Pancreas (tissue), 10 donors: ENCODE measurements at regions not wholly inside any gene's neighbourhood (a gene's known extent, or its start where the extent isn't known, plus 50 kb on each side); places are given as distances from the start of the nearest gene placed in this dataset.

Experiments
- ATAC-seq, 4 donors: fragments of 200-7000 bp; cut with Tn5 transposase; one replicate each; pipeline versions ENCODE4 v1.8.0 to v1.9.1; 2020; ENCODE audit warnings: mild to moderate bottlenecking in 4 of 4, moderate library complexity in 4 of 4
- DNase-seq, 6 donors: peaks; one replicate each; pipeline ENCODE4 v3.0.0-alpha.2; 2020
- FAIRE-seq: peaks from 2 replicates; lab custom pipeline; 2012; peaks lifted over from hg19 to GRCh38; lab: Jason Lieb, UNC
- H3K27ac ChIP-seq, 4 donors: fragments of 200-600 bp; sonication (generic); 1 replicate in 3 of 4; 2 replicates in 1 of 4; pipeline versions ENCODE4 v1.5.0 to v1.8.0; 2020
- H3K27me3 ChIP-seq, 4 donors: fragments of 200-600 bp; one replicate each; pipeline ENCODE4 v1.8.0; 2021
- H3K36me3 ChIP-seq, 3 donors: fragments of 200-600 bp; sonication (generic) in 1 of 3; one replicate each; pipeline versions ENCODE4 v1.5.0 to v1.8.0; 2020 to 2021
- H3K4me1 ChIP-seq, 3 donors: fragments of 200-600 bp; one replicate each; pipeline ENCODE4 v1.8.0; 2021
- H3K4me3 ChIP-seq, 4 donors: fragments of 200-600 bp; sonication (generic) in 2 of 4; one replicate each; pipeline versions ENCODE4 v1.5.0 to v1.8.0; 2020 to 2021
- H3K9me3 ChIP-seq, 4 donors: fragments of 200-600 bp; one replicate each; pipeline ENCODE4 v1.8.0; 2021
- WGBS, 2 donors: extraction: QIAGEN DNeasy Blood & Tissue Kit; methylation state at CpG; one replicate each; pipeline ENCODE4 v1.1.7; 2013; 5-methylcytosine and 5-hydroxymethylcytosine counted together
- intact Hi-C, 3 donors: fragments of 100-400 bp; cut with DNase I; formaldehyde crosslinking; loops; one replicate each; pipeline versions ENCODE4 v1.11.1 to v1.14.2; 2022
- TF ChIP-seq, protein P1 (sequence below), 4 donors: fragments of 200-600 bp; sonication (generic) in 3 of 4; IDR thresholded peaks; one replicate each; pipeline versions ENCODE4 v1.5.0 to v1.8.0; 2021; ENCODE audit warnings: antibody characterized with exemption in 4 of 4
- donor health status: healthy with polysubstance abuse.
- donor health status: DM: no; HTN: no; CAD: no; lungs with moderate emphysema.
- donor health status: DM: no; HTN: no; CAD: no.
- donor health status: control.
- donor health status: control.
- donor health status: Bipolar disorder and iron deficiency.
- donor health status: DM: yes; HTN: yes; CAD: no.
- donor health status: DM: no; HTN: no; CAD: no.
- donor health status: DM: no; HTN: no; CAD: no.
- donor health status: DM: yes; HTN: yes; CAD: no.

GRCh38 chr2:200065477-200065876, 110.1 kb downstream of the MAIP1 start:
- no peak for FAIRE-seq
- WGBS, 2 donors, result 62 to 67% methylated on average over 2 of the region's 2 CpGs

DNA sequence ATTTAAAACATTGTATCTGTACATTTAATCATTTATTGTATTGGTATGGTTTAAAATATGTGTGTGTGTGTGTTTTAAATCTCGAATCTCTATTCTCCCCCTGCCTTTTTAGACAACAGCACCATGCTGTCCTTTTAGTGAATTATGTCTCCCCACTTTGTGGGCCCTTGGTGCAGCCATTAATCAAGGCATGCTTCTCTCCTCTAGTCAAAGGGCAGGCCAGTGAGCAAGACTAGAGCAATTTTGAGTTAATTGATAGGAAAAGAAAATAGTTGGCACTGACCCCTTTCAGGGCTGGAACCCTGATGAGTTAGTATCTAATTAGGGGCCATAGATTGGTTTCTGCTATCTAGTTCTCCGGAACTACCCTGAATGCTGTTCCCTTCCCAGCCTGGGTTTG, 111.0 kb downstream of the MAIP1 start:
- TF ChIP-seq, protein P1, sequence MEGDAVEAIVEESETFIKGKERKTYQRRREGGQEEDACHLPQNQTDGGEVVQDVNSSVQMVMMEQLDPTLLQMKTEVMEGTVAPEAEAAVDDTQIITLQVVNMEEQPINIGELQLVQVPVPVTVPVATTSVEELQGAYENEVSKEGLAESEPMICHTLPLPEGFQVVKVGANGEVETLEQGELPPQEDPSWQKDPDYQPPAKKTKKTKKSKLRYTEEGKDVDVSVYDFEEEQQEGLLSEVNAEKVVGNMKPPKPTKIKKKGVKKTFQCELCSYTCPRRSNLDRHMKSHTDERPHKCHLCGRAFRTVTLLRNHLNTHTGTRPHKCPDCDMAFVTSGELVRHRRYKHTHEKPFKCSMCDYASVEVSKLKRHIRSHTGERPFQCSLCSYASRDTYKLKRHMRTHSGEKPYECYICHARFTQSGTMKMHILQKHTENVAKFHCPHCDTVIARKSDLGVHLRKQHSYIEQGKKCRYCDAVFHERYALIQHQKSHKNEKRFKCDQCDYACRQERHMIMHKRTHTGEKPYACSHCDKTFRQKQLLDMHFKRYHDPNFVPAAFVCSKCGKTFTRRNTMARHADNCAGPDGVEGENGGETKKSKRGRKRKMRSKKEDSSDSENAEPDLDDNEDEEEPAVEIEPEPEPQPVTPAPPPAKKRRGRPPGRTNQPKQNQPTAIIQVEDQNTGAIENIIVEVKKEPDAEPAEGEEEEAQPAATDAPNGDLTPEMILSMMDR (IDR thresholded peaks at IDR 0.05), result no peak
- Histone ChIP-seq H3K36me3 (no peaks in the 10 kb centered on the region), H3K4me3 (no peak overlapping the region), H3K4me1 (peaks cover 0 to 4% (median 0%) of the 10 kb centered on the region in 3 donors), H3K27me3 (no peaks in the 10 kb centered on the region), H3K9me3 (no peaks in the 10 kb centered on the region), H3K27ac (no peak overlapping the region)
- DNase-seq, result no peak
- WGBS, 2 donors, result 67 to 74% methylated on average over 2 of the region's 2 CpGs
- no peak for ATAC-seq
- intact Hi-C loops, result no loop called here
- FAIRE-seq, result no peak

More at GRCh38 chr2:200065477-200065876, 110.1 kb downstream of the MAIP1 start:
- Histone ChIP-seq H3K4me3 (no peak overlapping the region), H3K9me3 (no peaks in the 10 kb centered on the region), H3K4me1 (peaks cover 0 to 4% (median 0%) of the 10 kb centered on the region in 3 donors), H3K27me3 (no peaks in the 10 kb centered on the region), H3K27ac (no peak overlapping the region), H3K36me3 (no peaks in the 10 kb centered on the region)
- intact Hi-C loops, result no loop called here
- ATAC-seq (no peak), DNase-seq (no peak)
- TF ChIP-seq, protein P1 (IDR thresholded peaks at IDR 0.05), result no peak

DNA sequence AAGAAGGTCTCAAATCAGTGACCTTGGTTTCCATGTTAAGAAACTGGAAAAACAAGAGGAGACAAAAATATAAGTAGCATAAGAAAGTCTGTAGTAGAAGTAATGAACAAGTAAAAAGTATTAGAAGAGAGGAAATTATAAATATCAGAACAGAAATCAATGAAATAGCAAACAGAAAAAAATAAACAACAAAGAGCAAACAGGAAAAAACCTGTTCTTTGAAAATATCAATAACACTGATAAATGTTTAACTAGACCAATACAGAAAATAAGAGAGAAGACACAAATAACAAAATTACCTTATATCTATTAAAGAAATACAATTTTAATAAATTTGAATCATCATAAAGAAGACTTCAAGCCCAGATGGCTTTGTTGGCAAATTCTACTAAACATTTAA, 113.3 kb downstream of the MAIP1 start:
- Histone ChIP-seq H3K27ac (no peak overlapping the region), H3K4me3 (no peak overlapping the region), H3K27me3 (no peaks in the 10 kb centered on the region), H3K9me3 (no peaks in the 10 kb centered on the region), H3K4me1 (peaks cover 0 to 4% (median 0%) of the 10 kb centered on the region in 3 donors), H3K36me3 (no peaks in the 10 kb centered on the region)
- intact Hi-C loops, result no loop called here
- ATAC-seq (no peak), FAIRE-seq (peak; percentile 49), DNase-seq (no peak)
- TF ChIP-seq, protein P1 (IDR thresholded peaks at IDR 0.05), result no peak

DNA sequence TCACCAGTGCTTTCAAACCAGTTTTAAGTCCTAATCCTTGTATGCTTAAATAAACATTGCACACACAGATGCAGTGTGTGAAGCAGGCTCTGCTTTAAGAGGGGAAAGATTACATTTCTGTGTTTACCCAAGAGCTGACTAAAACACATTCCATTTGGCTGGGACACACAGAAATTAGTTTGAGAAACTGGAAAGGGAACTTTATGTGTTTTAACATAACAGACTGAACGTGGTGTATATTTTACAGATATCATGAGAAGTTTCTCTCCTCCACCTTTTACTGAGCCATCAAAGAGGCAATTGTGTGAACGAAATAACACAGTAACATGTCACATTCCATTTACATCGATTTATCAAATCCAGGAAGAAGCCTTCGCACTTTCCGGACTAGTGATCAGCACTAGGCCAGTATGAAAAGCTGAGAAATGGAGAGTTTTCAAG, 121.8 kb downstream of the MAIP1 start:
- peak; percentile 68 for FAIRE-seq
- peak; percentile 86 to 98 (median 96) for ATAC-seq
- H3K27me3 ChIP-seq, result no peaks in the 10 kb centered on the region
- no peaks in the 10 kb centered on the region for H3K36me3 ChIP-seq
- H3K27ac ChIP-seq, result peak overlapping the region; percentile 19 to 73 (median 44)
- intact Hi-C loops, result no loop called here
- peaks cover 0 to 18% (median 15%) of the 10 kb centered on the region in 3 donors for H3K4me1 ChIP-seq
- TF ChIP-seq, protein P1 (IDR thresholded peaks at IDR 0.05), result no peak
- WGBS, 2 donors, result 10 to 12% methylated on average over 5 of the region's 5 CpGs
- H3K4me3 ChIP-seq, result no peak overlapping the region
- H3K9me3 ChIP-seq, result no peaks in the 10 kb centered on the region
- no peak for DNase-seq

DNA sequence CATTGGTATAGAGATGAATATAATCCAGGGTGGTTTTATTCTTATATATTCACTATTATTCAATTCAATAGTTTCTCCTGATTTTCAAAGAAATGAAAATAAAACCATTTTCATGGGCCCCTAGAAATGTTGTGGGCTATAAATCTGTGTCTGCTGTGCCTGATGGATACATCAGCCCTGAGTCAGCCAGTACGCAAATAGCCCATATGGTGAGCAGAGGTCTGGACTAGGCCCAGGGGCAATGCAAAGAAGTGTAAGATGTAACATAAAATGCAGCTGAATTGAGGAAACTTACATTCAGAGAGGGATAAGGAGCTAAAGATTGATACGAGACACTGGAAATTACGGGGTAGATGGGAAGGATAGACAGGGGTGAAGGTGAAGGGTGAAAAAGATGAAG, 122.5 kb downstream of the MAIP1 start:
- peaks cover 0 to 18% (median 15%) of the 10 kb centered on the region in 3 donors for H3K4me1 ChIP-seq
- intact Hi-C loops, result no loop called here
- no peaks in the 10 kb centered on the region for H3K27me3 ChIP-seq
- TF ChIP-seq, protein P1 (IDR thresholded peaks at IDR 0.05), result no peak
- H3K27ac ChIP-seq, result peak overlapping the region; percentile 19 to 73 (median 44)
- no peak overlapping the region for H3K4me3 ChIP-seq
- DNase-seq, result no peak
- H3K36me3 ChIP-seq, result no peaks in the 10 kb centered on the region
- no peaks in the 10 kb centered on the region for H3K9me3 ChIP-seq
- no peak for ATAC-seq
- 92% methylated on average over 3 of the region's 3 CpGs for whole genome bisulfite sequencing, 2 donors
- no peak for FAIRE-seq
